DMS153 (cell line): ENCODE measurements at regions not wholly inside any gene's neighbourhood (a gene's known extent, or its start where the extent isn't known, plus 50 kb on each side); places are given as distances from the start of the nearest gene placed in this dataset.
"Not testable (repeated sequence)": the region's sequence is repeated elsewhere in the genome, so short reads cannot be mapped to it uniquely, and the experiment has no call there.

Experiments used
- DNase-seq: peaks from one replicate; lab custom pipeline; 2025; lab: John Stamatoyannopoulos, UW

DNA sequence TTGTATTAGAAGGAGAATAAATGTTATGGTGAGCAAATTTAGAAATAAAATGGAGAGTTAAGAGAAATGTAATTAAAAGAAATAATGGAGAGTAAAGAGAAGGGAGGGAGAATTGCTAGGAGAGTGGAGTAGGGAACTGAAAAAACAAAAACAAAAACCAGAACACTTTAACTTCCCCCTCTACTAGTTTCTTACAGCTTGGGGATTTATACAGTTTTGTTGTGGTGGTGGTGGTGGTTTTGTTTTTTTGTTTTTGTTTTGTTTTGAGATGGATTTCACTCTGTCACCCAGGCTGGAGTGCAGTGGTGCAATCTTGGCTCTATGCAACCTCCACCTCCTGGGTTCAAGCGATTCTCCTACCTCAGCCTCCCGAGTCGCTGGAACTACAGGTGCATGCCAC lies 322.4 kb downstream of the TMEM167A start:
- no peak for DNase-seq

DNA sequence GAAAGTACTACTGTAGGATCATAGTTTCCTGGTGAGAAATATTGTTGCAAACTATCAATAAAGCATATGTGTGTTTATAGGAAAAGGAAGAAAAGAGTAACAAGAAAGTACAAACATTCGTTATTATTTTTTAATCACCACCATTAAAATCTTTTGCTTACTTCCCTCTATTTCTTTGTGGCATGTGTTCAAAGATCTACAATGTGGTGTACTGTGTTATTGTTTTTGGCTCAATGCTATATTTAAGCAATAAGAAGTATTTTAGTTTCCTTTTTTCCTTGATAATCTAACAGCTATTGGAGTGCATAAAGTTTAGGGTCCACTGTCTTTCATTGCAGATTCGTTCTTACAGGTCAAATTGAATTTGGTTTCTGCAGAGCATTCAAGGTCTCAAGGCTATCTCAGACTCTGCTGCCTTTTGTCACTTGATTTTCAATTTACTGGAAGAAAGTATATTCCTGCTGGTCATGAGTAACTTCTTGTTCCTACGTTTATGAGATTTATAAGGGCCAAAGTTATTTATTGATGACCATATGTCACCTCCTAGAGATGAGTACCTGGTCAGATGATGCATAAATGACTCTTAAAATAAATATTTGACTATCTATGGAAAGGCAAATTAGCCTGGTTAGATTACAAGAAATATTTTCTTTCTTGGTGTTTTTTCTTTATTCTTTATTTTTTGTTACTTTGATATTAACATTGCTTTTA lies 323.0 kb downstream of the TMEM167A start:
- DNase-seq, result no peak

DNA sequence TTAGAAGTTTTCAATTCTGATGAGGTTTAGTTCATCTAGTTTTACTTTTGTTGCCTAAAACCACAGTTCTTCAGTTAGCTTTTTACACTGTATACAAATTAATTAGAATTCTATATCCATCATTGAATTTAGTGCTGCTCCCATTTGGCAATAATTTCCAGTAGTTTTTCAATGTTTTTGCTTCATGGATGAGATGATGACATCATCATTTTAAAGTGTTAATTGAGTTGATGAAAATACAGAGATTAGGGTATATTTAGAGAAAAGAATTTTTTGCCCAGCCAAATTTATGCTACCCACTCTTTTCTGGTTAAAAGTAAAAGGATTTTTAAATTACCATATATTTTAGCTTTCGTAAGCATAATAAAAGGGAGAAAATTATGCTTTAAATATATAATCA lies 323.8 kb downstream of the TMEM167A start:
- no peak for DNase-seq

DNA sequence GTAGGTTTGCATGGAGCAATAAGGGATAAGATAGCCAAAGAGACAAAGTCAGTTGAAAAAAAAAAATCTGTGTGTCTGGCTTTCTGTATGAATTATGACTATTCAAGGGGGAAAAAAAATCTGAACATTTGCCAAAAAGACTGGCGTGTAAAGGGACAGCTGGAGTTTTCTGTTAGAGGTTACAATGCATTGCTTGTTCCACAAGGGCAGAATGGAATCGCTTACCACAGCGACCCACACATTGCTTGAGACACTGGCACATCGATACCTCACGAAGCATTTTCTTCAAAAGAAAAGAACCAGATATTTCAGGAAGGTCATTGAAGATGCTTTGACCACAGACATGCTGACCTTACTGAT lies 327.8 kb downstream of the TMEM167A start:
- DNase-seq, result no peak

- DNase-seq, result no peak
Measured at GRCh38 chr5:82748688-82749460, 328.3 kb downstream of the TMEM167A start.

- DNase-seq, result no peak
Measured at GRCh38 chr5:82747986-82748385, 329.2 kb downstream of the TMEM167A start.

GRCh38 chr5:82745016-82745415 lies 332.2 kb downstream of the TMEM167A start:
- no peak for DNase-seq

DNA sequence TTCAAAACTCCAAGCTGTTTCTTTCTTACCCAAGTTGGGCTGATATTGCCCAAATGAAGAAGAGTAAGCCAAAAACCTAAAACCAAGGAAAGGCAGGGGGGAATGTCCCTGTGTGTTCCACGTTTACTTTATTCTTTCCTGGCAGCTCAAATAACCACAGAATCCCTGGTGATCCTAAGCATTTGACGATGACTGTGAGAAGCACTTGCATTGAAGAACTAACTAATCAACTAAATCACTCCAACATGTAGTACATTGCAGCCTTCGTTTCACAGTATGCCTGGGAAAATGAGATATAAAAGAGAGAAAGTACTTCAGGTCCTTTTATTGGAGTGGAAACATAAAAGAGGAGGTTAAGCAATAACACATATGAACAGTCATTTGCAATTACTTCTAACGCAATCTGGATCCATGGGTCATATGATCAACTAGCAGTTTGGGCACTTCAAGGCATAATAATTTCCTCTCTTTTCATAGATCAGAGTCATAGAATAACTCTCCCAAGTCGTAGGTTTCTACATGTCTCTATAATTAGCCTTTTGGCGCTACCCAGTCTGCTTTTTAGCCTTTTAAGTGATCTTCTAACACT lies 338.4 kb downstream of the TMEM167A start:
- DNase-seq, result no peak

DNA sequence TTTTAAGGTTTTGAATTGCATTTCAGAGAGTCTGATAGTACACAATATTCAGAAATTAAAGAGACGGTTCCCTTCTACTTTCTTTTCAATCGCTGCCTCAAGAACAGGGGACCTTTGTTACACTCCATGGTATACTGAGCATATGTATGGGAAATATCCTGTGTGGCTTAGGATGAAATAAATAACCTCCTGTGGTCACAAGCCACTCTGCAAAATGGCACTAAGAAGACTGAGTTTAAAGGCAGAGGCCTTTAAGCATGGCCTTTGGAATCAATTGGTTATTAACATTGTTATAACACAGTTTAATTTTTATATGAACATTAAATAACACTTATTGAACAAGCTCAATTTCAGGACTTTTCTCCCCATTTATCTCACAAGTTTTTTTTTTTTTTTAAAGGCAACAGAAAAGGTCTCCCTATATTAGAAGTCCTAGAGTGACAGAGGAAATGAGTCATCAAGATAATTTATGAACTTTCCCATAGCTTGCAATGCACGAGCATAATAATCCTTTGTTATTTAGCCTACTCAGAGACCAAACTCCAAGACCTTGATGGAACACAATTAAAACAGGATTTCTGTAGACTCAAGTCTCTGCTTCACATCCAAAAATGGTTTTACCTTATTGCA lies 341.9 kb downstream of the TMEM167A start:
- no peak for DNase-seq

DNA sequence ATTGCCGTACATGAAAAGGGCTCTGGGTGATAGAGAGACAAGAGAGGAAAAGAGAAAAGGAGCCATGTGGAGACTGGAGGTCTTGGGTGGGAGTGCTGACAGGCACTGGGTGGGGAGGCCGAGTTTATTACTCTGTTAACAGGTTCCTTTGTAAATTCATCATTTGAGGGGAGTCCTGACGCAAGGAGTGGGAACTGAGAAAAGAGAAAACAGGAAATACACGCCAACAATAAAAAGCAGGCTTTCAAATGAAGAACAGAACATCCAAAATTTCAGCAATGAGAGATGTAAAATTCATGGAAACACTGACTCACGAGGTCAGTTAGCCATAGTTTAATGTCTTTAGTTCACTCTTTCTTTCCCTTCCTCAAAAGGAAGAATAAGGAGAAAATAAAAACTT lies 342.8 kb downstream of the TMEM167A start:
- DNase-seq, result no peak

- DNase-seq, result no peak
Measured at GRCh38 chr5:82730913-82731312, 346.3 kb downstream of the TMEM167A start.

- DNase-seq, result no peak
Measured at GRCh38 chr5:82728926-82729702, 348.1 kb downstream of the TMEM167A start.

- no peak for DNase-seq
Measured at GRCh38 chr5:82723168-82723567, 354.0 kb downstream of the TMEM167A start.

- DNase-seq, result no peak
Measured at GRCh38 chr5:82721087-82721410, 356.1 kb downstream of the TMEM167A start.

GRCh38 chr5:82720213-82721086 lies 356.7 kb downstream of the TMEM167A start:
- no peak for DNase-seq

DNA sequence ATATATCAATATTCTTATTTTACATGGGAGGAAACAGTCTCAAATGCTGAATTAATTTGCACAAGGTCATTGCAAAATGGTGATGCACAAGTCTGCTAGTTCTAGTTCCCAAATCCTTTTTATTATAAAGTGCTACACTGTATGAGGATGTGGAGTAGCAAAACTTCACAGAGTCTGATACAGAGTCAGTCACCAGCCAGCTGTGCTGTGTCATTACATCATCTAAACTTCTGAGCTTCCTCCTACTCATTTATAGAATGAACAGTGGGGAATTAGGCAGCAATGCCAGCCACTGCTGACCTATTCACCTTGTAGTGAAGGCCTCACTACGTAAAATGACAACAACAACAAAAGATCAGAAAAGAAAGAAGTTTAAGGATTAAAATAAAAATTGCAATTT lies 357.8 kb downstream of the TMEM167A start:
- DNase-seq, result no peak

DNA sequence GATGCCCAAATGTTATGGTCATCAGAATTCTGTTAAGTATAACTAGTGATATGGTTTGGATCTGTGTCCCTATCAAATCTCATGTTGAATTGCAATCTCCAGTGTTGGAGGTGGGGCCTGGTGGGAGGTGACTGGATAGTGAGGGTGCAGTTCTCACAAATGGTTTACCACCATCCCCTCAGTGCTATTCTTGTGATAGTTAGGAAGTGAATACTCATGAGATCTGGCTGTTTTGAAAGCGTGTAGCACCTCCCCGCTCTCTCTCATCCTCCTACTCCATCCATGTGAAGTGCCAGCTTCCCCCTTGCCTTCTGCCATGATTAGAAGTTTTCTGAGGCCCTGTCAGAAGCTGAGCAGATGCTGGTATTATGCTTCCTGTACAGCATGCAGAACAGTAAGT lies 359.5 kb downstream of the TMEM167A start:
- no peak for DNase-seq

GRCh38 chr5:82714732-82715131 lies 362.5 kb downstream of the TMEM167A start:
- DNase-seq, result not testable (repeated sequence)

DNA sequence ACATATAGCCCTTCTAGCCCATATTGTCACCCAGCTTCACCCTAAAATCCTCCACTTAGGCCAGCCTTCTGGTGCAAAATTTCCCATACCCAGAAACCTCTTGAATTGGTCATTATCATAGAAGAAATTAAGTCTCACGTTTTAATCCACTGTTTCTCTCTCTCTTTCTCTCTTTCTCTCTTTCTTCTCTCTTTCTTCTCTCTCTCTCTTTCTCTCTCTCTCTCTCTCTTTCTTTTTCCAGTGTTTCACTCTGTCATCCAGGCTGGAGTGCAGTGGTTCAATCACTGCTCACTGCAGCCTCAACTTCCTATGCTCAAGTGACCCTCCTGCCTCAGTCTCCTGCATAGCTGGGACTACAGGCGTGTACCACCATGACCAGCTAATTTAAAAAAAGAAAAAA lies 363.4 kb downstream of the TMEM167A start:
- no peak for DNase-seq

- DNase-seq, result no peak
Measured at GRCh38 chr5:82707741-82708140, 369.5 kb downstream of the TMEM167A start.

- no peak for DNase-seq
Measured at GRCh38 chr5:82704381-82704780, 372.8 kb downstream of the TMEM167A start.
